ENCODE measurements at regions not wholly inside any gene's neighbourhood (a gene's known extent, or its start where the extent isn't known, plus 50 kb on each side); places are given as distances from the start of the nearest gene placed in this dataset.
"Not testable (repeated sequence)": the region's sequence is repeated elsewhere in the genome, so short reads cannot be mapped to it uniquely, and the experiment has no call there.

DNA sequence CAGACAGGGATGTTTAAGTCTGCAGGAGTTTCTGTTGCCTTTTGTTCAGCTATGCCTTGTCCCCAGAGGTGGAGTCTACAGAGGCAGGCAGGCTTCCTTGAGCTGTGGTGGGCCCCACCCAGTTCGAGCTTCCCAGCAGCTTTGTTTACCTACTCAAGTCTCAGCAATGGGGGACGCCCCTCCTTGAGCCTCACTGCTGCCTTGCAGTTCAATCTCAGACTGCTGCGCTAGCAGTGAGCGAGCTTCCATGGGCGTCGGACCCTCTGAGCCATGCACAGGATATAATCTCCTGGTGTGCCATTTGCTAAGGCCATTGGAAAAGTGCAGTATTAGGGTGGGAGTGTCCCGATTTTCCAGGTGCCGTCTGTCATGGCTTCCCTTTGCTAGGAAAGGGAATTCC is 760.3 kb downstream of the SLC4A3 start:
- not testable (repeated sequence) for DNase-seq

DNA sequence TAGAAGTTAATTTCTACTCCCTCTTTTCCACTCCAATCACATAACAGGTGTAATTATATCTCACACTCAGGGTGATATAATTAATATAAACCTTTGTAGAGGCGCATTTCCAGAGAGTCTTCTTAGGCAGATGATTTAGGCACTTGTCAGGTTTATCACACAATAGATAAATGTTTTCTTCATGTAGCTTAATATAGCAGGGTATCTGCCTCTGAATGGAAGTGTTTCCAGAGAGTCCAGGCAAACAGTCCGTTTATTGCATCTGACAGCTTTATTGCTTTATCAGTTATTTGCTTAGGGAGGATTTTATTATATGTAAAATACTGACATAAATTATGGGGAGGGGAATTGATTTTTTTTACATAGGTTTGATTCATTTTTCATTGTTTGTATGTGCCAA is 766.3 kb downstream of the SLC4A3 start:
- no peak for DNase-seq

DNA sequence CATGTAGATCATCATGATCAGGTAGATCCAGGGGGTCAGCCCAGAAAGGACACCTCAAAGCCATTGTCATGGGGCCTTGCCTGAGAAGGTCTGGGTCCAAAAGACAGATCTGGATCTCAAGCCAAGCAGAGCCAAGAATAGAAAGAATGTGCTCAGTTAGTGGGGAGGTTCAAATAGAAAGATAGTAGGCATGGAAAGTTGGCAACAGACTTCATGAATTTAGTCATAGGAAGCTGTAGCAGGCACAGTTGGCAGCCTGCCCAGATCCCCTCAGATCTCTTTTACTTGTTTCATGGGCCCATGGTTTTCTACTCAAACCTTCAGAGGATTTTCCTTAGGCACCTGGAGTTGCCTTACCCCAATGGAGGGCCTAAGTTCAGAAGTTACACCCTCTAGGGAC is 767.0 kb downstream of the SLC4A3 start:
- no peak for DNase-seq

DNA sequence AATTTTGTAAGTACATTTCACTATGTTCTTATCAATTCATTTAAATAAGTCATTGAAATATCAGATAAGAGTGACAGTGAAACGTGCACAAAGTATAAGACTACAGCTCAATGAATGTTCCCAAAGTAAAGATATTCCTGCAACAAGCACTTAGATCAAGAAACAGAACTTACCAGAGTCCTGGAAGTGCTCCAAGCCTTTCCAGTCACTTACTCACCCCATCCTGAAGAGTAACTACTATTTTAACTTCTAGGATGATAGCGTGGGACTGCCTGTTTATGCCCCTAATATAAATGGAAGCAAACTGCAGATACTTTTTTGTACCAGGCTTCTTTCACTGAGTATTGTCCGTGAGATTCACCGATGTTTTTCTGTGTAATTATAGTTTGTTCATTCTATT is 768.9 kb downstream of the SLC4A3 start:
- DNase-seq: no peak

DNA sequence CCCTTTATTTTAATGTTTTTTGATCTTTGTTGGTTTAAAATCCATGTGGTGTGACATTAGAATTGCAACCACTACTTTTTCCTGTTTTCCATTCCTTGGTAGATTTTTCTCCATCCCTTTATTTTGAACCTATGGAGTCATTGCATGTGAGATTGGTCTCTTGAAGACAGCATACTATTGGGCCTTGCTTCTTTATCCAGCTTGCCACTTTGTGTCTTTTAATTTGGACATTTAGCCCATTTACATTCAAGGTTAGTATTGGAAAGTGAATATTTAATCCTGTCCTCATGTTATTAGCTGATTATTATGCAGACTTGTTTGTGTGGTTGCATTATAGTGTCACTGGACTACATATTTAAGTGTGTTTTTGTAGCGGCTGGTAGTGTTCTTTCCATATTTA is 782.9 kb downstream of the SLC4A3 start:
- no peak for DNase-seq

DNA sequence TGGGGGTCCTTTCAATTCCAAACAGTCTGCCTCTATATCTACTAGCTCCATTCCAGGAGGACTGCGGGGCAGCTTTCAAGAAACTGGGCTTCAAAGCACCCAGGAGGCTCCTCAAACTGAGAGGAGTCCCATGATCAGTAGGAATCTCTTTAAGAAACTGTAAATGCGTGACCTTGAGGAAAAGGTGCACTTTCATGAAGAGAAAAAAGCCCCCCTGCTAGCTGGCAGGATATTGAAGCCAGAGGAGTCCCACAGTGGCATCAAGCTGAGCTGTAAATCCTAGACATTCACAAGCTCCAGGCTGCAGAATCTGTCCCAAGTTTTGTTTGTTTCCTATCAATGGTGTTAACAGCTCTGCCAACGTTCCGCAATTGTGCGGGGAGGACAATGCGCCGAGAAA is 790.1 kb downstream of the SLC4A3 start:
- DNase-seq: no peak

DNA sequence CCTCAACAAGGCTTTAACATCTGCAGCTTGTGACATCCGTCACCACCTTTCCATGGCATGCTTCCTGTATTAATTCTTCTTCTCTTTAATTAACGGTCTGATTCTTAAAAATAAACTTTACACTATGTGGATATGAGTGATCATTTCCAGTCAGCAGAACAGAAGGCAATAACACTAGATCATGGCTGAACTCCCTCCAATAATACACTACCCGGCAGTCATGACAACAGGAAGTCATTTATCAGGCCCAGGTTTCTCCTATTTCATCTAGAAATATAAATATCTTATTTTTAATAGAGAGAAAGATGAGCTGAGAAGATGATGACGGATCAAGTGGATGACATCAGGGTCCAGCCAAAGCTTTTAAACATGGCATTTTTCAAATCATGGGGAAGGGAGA is 792.2 kb downstream of the SLC4A3 start:
- DNase-seq: no peak

DNA sequence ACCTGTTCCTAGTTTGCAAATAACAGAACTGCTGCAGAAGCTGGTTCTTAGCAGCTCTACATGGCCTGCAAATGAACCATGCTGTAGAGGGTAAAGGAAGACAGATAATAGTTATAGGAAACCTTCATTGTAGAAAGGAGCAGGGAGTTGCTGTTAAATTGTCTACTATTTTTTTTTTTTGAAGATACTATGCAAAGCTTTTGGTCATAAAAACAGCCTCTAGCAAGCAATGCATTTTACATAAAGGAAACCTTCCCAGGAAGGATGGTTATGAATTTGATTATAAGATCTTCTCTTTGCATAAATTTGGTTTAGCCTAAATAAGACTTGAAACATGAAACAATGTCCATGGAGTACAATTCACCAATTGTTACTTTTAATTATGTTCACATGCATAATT is 793.4 kb downstream of the SLC4A3 start:
- no peak for DNase-seq

DNA sequence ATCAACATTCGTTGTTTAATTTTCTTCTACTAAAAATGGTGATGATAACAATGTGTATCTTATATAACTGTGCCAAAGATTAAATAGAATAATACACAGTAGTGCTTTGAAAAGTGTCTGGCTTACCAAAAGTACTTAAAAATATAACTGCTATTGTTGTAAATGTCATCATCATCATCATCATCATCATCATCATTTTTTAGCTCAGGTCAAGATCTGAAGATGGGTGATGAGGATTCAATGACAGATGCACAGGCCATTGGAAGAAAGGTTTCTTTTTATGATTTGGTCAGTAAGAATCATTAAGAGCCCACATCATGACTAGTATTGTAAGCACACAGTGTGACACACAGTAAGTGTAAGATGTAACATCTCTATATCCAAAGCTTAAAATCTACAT is 795.2 kb downstream of the SLC4A3 start:
- DNase-seq: no peak

DNA sequence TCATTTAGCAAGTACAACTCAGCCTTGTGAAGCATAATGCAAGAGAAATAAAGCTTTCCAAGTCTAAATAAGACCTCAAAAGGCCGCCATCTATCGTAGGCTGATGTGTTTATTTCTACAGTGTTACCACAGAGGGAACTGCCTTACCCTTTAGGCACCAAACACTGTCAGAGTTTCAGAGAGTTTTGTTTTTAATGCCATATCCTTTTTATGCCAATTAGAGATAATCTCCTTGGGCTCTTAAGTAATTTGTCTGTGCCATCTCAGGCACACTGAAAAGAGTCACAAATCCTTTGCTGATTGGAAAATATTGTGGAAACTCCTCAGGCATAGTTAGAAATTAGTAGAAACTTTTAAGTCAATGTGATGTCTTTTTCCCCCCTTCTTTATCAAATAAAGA is 797.1 kb downstream of the SLC4A3 start:
- no peak for DNase-seq

DNA sequence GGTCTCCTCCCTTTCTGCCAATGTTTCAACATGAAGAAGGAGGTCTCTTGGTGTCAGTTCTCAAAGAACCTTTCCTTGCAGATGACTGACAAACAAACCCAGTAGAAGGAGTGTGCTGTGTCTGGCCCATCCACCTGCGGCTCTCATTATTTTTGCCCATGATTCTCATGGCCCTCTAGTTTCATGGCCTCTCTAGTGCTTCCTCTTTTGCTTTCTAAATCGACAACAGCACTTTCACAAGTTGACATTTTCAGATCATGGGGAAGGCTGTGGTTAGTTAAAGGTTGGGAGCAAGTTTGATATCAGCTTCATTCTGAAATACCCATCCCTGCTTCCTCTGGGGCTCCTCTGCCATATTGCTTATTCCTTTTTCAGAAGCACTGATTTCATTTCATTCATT is 805.2 kb downstream of the SLC4A3 start:
- DNase-seq: no peak

DNA sequence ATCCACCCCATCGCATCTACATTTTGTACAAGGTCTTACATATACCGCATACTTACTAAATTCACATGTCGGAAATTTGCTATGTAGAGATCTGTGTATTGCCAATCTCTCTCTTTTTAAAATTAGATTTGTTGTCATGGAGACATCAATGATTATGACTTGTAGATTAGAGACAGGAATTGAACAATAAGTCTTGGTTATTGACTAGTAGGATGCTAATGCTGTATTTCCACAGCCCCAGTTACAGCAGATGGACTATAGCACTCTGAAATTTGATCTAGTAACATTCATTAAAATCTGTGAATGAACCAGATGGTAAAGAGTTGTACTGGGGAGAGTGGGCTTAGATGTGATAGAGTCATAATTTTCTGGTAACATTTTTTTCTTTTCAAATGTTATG is 805.7 kb downstream of the SLC4A3 start:
- no peak for DNase-seq

DNA sequence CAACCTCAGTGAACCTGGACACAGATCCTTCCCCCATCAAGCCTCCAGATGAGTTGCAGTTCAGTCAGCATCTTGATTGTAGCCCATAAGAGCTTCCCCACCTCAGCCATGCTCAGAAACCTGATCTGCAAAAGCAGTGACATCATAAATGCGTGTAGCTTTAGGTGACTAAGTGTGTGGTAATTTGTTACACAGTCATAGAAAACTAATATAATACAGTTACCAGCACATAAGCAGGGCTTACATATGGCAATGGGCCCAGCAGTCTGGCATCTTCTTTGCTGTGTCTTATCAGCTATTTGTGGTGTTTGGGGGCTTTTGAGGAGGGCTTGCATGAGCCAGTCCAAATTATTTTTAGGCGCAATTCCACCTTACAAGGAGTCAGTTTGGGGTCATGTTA is 807.0 kb downstream of the SLC4A3 start:
- no peak for DNase-seq

DNA sequence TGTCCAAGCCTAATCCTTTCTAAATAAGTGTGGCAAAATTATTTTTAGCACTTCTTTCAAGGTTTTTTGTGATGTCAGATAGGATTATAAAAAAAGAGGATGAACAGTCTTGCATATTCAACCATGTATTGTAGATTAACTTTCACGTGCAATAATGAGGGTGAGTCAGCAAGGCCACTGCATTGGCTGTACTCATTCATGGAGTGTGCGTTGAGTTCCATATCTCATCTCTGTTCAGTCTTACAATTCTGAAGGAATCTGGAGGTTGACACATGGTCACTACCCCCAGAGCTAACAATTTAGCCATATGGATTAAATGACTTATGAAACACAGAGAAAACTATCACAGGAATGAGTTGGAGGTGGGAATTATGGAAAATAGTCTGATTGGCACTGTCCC is 810.5 kb downstream of the SLC4A3 start:
- DNase-seq: no peak

DNA sequence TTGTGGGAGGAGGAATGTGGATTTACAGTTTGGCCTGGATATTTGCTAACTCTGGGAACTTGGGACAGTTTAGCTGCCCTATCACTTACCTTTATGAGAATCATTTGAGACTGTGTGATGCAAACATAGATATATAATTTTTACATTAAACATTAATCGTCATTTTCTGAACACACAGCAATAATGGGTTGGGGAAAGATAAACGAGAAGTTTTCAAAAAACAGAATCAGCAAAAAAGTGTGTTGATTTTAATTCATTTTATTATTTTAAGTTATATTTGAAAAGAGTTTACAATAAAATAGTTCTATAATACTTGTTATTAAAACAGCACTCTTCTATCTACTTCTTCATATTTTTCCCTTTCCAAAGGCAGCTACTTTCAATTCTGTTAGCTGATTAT is 813.3 kb downstream of the SLC4A3 start:
- no peak for DNase-seq

DNA sequence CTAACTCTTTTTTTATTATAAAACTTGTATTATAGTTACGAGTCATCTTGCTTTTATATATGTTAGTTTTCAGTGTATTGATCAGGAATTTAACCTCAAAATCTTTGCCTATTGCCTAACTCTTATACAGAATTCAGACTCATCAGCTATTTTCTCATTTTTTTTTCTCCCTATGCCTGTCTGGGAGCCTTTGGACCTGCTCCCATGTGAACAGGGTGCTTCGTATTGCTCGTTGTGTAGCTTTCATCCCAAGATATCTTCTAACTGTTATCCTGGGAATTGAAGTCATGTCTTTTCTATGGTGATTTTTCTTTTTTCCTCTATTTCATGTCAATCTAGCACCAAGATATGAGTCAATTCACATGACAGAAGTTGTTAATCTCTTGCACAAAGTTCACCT is 814.0 kb downstream of the SLC4A3 start:
- DNase-seq: no peak

DNA sequence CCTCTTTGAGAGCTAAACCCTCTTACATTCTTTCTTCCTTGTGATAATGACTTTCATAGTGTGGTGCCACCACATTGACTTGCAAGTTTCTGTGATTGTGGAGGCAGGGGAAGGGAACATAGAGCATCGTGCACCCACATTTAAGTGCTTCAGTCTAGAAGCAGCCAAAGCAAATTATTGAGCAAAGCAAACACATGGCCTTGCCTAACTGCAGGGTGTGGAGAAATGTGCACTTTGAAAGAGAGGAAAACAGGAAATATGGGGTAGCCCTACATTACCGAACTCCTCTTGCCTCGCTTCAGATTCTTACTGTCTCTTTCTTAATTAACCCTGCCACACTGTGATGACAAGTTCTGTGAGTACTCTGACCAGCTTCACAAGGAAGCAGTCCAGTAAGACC is 814.6 kb downstream of the SLC4A3 start:
- DNase-seq: no peak

DNA sequence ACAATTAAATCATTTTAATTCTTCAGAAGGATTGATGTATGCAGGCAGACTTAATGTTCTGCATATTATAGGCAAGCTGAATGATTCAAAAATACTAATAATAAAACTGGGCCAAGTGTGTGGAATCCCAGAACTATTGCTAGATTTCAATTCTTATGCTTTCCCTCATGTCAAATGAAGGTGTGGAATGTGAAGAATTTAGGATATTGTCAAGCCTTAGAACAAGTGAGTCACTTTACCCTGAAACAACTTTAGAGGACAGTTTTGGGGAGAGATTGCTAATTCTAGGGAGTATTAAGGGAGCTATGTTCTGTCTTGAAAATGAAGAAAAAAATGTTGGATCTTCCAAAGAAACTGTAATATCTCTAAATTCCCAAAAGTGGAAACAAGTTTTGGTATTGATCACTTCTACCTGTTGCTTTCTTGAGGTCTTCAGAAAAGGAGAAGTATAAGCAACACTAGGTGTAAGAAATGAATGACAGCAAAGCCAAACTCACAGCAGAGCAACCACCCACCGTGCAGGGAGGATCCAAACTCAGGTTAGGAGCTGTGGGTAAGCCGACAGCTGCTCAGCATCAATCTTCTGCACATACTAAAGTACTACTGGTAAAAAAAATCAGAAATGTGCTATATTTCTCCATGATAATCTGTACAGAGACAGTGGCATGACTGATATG is 818.1 kb downstream of the SLC4A3 start:
- no peak for DNase-seq

DNA sequence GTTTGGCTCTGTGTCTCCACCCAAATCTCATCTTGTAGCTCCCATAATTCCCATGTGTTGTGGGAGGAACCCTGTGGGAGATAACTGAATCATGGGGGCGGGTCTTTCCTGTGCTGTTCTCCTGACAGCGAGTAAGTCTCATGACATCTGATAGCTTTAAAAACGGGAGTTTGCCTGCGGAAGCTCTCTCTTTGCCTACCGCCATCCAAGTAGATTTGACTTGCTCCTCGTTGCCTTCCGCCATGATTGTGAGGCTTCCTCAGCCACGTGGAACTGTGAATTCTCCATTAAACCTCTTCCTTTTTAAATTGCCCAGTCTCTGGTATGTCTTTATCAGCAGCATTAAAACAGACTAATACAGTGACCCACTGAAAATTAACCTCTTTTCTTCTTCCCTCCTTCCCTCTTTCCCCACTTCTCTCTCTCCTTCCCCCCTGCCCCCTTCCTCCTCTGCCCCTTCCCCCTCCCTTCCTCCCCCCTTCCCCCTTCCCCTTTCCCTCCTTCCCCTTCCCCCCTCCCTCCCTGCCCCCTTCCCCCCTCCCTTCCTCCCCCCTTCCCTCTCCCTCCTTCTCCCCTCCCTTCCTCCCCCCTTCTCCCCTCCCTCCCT is 818.8 kb downstream of the SLC4A3 start:
- no peak for DNase-seq

DNA sequence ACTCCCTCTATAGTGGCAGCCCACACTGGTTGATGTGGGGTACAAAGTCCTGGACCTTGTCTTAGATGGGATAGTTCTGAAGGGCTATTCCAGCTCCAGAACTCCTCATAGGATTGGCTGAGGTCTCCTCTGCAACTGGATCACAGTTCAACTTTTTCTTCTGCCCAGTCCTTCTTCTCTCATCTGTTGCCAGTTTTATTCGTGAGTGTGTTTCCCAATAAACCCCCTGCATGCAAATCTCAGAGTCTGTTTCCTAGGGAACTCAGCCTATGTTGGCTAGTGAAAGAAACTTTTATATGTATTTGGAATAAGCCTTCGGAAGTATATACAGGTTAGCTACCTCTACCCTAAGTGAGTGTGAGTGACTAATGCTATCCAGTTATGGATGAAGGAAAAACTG is 823.4 kb downstream of the SLC4A3 start:
- DNase-seq: no peak

DNA sequence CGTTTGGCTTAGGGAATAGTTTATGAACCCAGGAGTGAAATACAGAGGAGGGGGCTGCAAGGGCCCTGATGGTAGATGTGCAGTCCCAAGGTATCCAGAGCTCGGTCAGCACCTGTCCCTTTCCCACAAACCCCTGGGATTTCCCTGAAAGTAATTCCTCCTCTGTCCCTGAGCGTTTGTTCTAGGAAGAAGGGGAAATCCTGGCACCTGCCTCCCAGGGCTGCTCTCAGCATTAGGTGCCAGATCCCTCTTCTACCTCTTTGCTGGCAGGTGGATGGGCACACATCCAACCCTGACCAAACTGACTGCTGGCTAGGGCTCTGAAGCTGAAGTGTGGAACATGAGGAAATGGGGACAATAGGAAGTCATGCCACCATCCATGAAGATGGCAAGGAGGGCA is 824.0 kb downstream of the SLC4A3 start:
- no peak for DNase-seq

DNA sequence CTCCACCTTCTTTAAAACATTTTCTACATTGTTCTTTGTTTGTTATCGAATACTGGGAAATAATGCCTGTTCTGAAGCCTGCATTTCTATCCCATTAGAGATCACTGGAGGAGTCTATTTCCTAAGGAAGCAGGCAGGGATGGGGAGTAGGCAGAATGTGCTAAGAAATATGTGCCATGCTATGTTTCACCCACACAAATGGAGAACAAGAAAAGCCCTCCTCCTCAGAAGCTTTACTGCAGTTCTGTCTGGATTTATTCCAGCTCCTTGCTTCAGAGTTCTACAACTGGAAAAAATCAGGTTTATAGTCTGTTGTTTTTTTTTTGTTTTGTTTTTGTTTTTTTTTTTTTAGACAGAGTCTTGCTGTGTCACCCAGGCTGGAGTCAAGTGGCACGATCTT is 825.1 kb downstream of the SLC4A3 start:
- no peak for DNase-seq

DNA sequence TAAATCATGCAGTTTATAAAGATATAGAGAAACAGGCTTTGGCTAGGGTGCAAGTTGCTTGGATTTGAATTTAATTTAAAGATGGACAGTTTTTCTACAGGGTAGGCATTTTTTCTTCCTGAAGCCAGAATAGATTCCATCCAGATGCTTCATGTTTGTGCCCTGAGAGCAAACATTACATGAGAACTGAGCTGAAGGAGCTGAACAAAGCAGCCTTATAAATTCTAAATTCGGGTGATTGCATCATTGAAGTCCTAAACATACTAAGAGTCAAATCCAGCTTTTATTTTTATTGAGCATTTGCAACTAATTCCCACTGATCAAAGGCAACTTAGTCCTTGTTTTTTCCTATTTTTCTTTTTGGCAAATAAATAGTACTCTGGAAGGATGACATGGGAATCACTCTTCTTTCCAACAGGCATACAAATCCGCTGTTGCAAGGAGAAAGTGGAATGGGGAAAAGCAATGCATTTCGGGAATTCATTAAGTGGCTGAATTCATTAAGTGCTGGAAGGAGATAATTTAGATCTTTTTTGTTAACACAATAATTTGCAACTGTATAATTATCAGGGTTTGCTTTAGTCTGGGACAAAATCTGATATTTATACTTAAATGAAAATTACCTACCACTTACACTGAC is 828.0 kb downstream of the SLC4A3 start:
- no peak for DNase-seq

DNA sequence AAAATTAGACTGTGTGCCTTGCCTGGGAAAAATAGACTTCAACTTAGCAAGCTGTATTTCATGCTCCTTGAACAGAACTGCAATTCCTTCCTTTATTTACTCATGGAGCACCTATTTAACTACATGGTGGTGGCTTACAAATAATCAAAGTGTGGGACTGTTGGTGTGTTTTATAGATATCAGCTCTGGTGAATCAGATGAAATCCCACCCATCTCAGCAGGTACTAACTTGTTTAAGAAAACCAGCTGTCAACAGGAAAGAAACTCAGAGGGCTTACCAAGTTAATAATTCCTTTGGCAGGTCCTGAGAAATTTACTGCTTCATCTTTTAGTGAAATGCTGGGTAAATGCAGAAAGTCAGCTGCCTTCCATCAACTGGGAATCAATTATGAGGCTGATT is 830.6 kb downstream of the SLC4A3 start:
- DNase-seq: no peak

Measured in inflammatory macrophage treated with lipopolysaccharide for 1 hour (primary cell).